Esophagus squamous epithelium (tissue), 4 donors: ENCODE measurements at regions not wholly inside any gene's neighbourhood (a gene's known extent, or its start where the extent isn't known, plus 50 kb on each side); places are given as distances from the start of the nearest gene placed in this dataset.

Source experiments
- POLR2A ChIP-seq, 4 donors: fragments of 450-650 bp; IDR thresholded peaks; one replicate each; pipeline ENCODE4 v1.6.1; 2017; ENCODE audit warnings: antibody characterized with exemption in 4 of 4, mild to moderate bottlenecking in 4 of 4, moderate library complexity in 3 of 4
- TF ChIP-seq, protein P1 (sequence below), 6 experiments: fragments of 450-650 bp in 4 of 6; fragments of 200-600 bp in 2 of 6; sonication (generic) in 2 of 6; IDR thresholded peaks; one replicate each; pipeline ENCODE4 v1.5.1; 2016 to 2019; ENCODE audit warnings: antibody characterized with exemption in 6 of 6, mild to moderate bottlenecking in 4 of 6, moderate library complexity in 4 of 6

DNA sequence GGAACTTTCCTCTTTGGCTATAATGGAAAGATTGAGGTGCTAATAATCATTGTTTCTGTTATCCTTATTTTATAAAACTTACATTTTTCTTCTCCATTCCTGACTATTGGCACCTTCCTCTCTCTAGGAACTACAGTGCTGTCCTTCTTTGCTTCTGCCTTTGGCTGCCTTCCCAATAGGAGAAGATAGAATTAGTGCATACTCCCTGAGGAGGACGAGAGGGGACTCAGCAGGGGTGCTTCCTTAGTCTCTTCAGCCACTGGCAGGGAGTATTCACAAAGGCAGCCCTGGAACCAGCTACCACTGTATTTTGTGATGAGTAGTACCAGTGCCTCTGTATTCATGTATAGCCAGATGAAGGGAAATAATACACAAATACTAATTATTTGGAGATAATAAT lies 208.5 kb downstream of the FOXG1 start:
- TF ChIP-seq, protein P1, sequence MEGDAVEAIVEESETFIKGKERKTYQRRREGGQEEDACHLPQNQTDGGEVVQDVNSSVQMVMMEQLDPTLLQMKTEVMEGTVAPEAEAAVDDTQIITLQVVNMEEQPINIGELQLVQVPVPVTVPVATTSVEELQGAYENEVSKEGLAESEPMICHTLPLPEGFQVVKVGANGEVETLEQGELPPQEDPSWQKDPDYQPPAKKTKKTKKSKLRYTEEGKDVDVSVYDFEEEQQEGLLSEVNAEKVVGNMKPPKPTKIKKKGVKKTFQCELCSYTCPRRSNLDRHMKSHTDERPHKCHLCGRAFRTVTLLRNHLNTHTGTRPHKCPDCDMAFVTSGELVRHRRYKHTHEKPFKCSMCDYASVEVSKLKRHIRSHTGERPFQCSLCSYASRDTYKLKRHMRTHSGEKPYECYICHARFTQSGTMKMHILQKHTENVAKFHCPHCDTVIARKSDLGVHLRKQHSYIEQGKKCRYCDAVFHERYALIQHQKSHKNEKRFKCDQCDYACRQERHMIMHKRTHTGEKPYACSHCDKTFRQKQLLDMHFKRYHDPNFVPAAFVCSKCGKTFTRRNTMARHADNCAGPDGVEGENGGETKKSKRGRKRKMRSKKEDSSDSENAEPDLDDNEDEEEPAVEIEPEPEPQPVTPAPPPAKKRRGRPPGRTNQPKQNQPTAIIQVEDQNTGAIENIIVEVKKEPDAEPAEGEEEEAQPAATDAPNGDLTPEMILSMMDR (IDR thresholded peaks at IDR 0.05): no peak
- TF ChIP-seq POLR2A (IDR thresholded peaks at IDR 0.05): no peak
